Liver (tissue), 3 donors: ENCODE measurements at regions not wholly inside any gene's neighbourhood (a gene's known extent, or its start where the extent isn't known, plus 50 kb on each side); places are given as distances from the start of the nearest gene placed in this dataset.

Experiments
- FOXA1 ChIP-seq: IDR thresholded peaks from 2 replicates; pipeline ENCODE4 v1.6.1; 2016; ENCODE audit warnings: antibody characterized with exemption
- GABPA ChIP-seq, 2 donors: IDR thresholded peaks in 1 of 2; conservative IDR thresholded peaks in 1 of 2; 2 replicates each; pipeline ENCODE4 v1.6.1; 2016; ENCODE audit warnings: antibody characterized with exemption in 2 of 2, mild to moderate bottlenecking in 1 of 2, moderate library complexity in 1 of 2
- JUND ChIP-seq, 2 donors: IDR thresholded peaks; 2 replicates each; pipeline ENCODE4 v1.6.1; 2016; ENCODE audit warnings: antibody characterized with exemption in 2 of 2
- NR2F2 ChIP-seq: IDR thresholded peaks from 2 replicates; pipeline ENCODE4 v1.6.1; 2016; ENCODE audit warnings: antibody characterized with exemption
- RAD21 ChIP-seq, 2 donors: IDR thresholded peaks; 2 replicates each; pipeline ENCODE4 v1.6.1; 2016; ENCODE audit warnings: antibody characterized with exemption in 2 of 2, mild to moderate bottlenecking in 2 of 2
- RXRA ChIP-seq, 2 donors: IDR thresholded peaks; 2 replicates each; pipeline ENCODE4 v1.6.1; 2017 to 2018; ENCODE audit warnings: antibody characterized with exemption in 2 of 2, mild to moderate bottlenecking in 1 of 2
- TAF1 ChIP-seq: conservative IDR thresholded peaks from 2 replicates; pipeline ENCODE4 v1.6.1; 2016; ENCODE audit warnings: antibody characterized with exemption, mild to moderate bottlenecking
- YY1 ChIP-seq: IDR thresholded peaks from 2 replicates; pipeline ENCODE4 v1.6.1; 2016; ENCODE audit warnings: antibody characterized with exemption, mild to moderate bottlenecking
- TF ChIP-seq, protein P1 (sequence below): fragments of 150-350 bp; IDR thresholded peaks from 2 replicates; pipeline ENCODE4 v1.5.1; 2017; ENCODE audit warnings: improper control_type of control experiment, low read depth, low read length; ENCODE audit not compliant: missing input control
- TF ChIP-seq, protein P2 (sequence below): IDR thresholded peaks from 2 replicates; pipeline ENCODE4 v1.6.1; 2016; ENCODE audit warnings: antibody characterized with exemption, mild to moderate bottlenecking
- TF ChIP-seq, protein P3 (sequence below): IDR thresholded peaks from 2 replicates; pipeline ENCODE4 v1.6.1; 2016; ENCODE audit warnings: antibody characterized with exemption
- donor health status: healthy.
- donor health status: healthy.

DNA sequence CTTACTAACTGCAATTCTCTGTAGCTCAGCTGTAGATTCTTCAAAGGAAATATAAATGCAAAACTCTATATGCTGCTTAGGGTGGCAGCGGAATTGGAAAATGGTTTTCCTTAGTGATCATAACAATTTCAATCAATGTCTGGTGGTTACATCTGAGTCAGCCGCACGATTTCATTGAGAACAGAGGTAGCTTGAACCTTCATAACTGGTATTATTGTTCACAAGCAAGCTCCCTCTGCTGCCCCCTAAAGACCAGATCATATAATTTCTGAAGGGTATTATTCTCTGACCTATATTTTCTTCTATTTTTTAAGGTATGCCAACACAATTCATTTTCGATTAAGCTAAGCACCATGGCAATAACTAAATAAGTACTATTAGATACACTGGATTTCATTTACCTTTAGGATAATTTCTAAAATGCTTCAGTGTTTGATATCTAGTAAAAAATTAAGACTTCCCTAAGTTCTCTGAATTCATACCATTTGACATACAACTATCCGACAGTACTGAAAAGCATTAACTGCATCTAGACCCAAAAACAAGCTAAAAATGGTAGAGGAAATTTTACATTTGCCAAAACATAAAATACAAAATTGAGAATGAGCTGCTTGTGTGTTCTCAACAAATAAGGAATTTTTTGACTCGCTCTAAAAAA is 181.1 kb upstream of the SPEF2 start:
- no peak for TF ChIP-seq TAF1
- TF ChIP-seq, protein P1, sequence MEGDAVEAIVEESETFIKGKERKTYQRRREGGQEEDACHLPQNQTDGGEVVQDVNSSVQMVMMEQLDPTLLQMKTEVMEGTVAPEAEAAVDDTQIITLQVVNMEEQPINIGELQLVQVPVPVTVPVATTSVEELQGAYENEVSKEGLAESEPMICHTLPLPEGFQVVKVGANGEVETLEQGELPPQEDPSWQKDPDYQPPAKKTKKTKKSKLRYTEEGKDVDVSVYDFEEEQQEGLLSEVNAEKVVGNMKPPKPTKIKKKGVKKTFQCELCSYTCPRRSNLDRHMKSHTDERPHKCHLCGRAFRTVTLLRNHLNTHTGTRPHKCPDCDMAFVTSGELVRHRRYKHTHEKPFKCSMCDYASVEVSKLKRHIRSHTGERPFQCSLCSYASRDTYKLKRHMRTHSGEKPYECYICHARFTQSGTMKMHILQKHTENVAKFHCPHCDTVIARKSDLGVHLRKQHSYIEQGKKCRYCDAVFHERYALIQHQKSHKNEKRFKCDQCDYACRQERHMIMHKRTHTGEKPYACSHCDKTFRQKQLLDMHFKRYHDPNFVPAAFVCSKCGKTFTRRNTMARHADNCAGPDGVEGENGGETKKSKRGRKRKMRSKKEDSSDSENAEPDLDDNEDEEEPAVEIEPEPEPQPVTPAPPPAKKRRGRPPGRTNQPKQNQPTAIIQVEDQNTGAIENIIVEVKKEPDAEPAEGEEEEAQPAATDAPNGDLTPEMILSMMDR = peak; percentile 59
- TF ChIP-seq RAD21 (IDR thresholded peaks at IDR 0.05) = peak; percentile 85 to 87
- TF ChIP-seq, protein P2, sequence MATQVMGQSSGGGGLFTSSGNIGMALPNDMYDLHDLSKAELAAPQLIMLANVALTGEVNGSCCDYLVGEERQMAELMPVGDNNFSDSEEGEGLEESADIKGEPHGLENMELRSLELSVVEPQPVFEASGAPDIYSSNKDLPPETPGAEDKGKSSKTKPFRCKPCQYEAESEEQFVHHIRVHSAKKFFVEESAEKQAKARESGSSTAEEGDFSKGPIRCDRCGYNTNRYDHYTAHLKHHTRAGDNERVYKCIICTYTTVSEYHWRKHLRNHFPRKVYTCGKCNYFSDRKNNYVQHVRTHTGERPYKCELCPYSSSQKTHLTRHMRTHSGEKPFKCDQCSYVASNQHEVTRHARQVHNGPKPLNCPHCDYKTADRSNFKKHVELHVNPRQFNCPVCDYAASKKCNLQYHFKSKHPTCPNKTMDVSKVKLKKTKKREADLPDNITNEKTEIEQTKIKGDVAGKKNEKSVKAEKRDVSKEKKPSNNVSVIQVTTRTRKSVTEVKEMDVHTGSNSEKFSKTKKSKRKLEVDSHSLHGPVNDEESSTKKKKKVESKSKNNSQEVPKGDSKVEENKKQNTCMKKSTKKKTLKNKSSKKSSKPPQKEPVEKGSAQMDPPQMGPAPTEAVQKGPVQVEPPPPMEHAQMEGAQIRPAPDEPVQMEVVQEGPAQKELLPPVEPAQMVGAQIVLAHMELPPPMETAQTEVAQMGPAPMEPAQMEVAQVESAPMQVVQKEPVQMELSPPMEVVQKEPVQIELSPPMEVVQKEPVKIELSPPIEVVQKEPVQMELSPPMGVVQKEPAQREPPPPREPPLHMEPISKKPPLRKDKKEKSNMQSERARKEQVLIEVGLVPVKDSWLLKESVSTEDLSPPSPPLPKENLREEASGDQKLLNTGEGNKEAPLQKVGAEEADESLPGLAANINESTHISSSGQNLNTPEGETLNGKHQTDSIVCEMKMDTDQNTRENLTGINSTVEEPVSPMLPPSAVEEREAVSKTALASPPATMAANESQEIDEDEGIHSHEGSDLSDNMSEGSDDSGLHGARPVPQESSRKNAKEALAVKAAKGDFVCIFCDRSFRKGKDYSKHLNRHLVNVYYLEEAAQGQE = no peak
- TF ChIP-seq JUND (IDR thresholded peaks at IDR 0.05) = no peak
- no peak for TF ChIP-seq YY1
- TF ChIP-seq, protein P3, sequence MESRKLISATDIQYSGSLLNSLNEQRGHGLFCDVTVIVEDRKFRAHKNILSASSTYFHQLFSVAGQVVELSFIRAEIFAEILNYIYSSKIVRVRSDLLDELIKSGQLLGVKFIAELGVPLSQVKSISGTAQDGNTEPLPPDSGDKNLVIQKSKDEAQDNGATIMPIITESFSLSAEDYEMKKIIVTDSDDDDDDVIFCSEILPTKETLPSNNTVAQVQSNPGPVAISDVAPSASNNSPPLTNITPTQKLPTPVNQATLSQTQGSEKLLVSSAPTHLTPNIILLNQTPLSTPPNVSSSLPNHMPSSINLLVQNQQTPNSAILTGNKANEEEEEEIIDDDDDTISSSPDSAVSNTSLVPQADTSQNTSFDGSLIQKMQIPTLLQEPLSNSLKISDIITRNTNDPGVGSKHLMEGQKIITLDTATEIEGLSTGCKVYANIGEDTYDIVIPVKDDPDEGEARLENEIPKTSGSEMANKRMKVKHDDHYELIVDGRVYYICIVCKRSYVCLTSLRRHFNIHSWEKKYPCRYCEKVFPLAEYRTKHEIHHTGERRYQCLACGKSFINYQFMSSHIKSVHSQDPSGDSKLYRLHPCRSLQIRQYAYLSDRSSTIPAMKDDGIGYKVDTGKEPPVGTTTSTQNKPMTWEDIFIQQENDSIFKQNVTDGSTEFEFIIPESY = no peak
- TF ChIP-seq NR2F2 = no peak
- TF ChIP-seq FOXA1 = no peak
- TF ChIP-seq GABPA (IDR thresholded peaks at IDR 0.05 in 1 of 2, conservative IDR thresholded peaks at IDR 0.05 in 1 of 2) = no peak
- peak in 1 of 2 donors; percentile 25 for TF ChIP-seq RXRA (IDR thresholded peaks at IDR 0.05)
